MM.1S (cell line): ENCODE measurements at regions not wholly inside any gene's neighbourhood (a gene's known extent, or its start where the extent isn't known, plus 50 kb on each side); places are given as distances from the start of the nearest gene placed in this dataset.

Experiments used
- CTCF ChIP-seq: fragments of 300-600 bp; sonication (generic); IDR thresholded peaks from 2 replicates; pipeline ENCODE4 v1.5.1; 2016; ENCODE audit warnings: antibody characterized with exemption, low read length, mixed read lengths
- EZH2 ChIP-seq: fragments of 300-600 bp; sonication (generic); optimal IDR thresholded peaks from 2 replicates; pipeline ENCODE3; 2017; ENCODE audit warnings: low read depth, mild to moderate bottlenecking, antibody characterized with exemption, low read length, mixed read lengths

GRCh38 chr6:11921751-11922150 lies 90.4 kb upstream of the HIVEP1 start:
- TF ChIP-seq EZH2 (no peak), CTCF (no peak)
